HG03457 (cell line): ENCODE measurements at regions not wholly inside any gene's neighbourhood (a gene's known extent, or its start where the extent isn't known, plus 50 kb on each side); places are given as distances from the start of the nearest gene placed in this dataset.
"Not testable (repeated sequence)": the region's sequence is repeated elsewhere in the genome, so short reads cannot be mapped to it uniquely, and the experiment has no call there.

Experiments
- ATAC-seq: cut with Tn5 transposase; IDR thresholded peaks from one replicate; pipeline ENCODE4 v1.9.1; 2021; ENCODE audit warnings: moderate number of reproducible peaks; ENCODE audit not compliant: unreplicated experiment

DNA sequence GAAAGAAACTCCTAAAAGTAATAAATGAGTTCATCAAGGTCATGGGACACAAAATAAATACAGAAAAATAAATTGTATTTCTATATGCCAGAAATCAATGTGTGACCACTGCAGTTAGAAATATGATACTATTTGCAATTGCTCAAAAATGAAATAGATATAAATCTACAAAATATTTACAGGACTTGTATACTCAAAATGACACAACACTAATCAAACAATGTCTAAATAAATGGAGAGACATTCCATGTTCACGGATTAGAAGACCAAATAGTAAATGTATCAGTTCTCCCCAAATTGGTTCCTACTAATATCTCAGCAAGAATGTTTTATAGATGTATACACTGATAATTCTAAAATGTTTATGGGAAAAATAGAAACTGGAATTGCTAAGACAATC lies 345.3 kb downstream of the NR2F1-AS1 start:
- ATAC-seq, result no peak

DNA sequence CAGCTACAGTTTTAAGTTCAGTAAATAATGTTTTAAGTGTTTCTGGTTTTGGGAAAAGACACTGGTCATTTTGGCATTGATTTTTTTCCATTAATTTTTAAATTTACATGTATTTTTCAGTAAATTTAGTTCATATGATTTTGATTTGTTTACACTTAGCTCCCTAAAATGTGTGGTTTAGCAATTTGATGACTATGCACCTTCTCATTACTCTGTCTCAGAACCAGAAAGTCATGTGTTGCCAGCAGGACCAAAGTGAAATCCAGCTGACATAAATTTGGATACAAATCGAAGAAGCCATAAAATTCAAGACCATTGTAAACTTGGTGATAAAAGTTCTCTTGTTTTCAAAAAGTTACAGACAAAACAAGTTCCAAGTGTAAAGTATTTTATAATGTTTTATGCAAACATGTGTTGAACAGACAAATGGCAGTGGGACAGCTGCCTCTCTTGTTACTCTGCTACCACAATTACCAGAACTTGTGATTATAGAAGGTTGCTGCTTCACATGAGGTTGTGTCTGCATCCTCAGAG lies 354.8 kb downstream of the NR2F1-AS1 start:
- ATAC-seq, result no peak

DNA sequence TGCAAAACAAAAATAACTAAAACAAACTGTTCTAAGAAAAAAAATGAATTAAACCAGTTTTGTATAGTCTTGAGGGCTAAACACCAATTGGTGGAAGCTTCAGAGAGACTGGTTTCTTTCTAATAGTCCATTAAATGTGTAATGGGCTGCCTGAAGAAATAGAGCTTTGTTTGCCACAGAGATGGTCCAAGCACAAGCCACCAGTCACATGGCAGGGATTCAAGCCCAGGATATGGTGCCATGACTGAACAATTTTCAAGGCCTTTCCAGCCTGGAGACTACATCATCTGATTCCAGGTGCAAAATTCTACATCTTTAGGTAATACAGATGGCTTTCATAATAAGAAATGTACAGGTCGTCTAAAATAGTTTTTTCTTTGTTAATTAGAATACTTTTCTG lies 355.3 kb downstream of the NR2F1-AS1 start:
- ATAC-seq, result no peak

DNA sequence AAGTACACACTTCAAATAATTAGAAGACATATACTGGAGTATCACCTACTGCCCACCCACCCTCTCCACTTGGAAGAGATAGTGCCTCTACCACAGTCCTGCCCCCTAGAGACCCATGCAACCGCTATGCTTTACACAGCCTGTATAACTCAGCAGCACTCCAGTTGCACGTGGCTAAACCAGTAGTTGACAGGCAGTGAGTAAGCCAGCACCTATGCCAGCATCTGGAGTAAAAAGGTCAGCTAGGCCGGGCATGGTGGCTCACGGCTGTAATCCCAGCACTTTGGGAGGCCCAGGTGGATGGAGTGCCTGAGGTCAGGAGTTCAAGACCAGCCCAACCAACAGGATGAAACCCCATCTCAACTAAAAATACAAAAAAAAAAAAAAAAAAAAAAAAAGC lies 356.4 kb downstream of the NR2F1-AS1 start:
- no peak for ATAC-seq

GRCh38 chr5:93221773-93222172 lies 359.2 kb downstream of the NR2F1-AS1 start:
- no peak for ATAC-seq

- ATAC-seq, result no peak
These were observed 360.6 kb downstream of the NR2F1-AS1 start for GRCh38 chr5:93220431-93220830.

DNA sequence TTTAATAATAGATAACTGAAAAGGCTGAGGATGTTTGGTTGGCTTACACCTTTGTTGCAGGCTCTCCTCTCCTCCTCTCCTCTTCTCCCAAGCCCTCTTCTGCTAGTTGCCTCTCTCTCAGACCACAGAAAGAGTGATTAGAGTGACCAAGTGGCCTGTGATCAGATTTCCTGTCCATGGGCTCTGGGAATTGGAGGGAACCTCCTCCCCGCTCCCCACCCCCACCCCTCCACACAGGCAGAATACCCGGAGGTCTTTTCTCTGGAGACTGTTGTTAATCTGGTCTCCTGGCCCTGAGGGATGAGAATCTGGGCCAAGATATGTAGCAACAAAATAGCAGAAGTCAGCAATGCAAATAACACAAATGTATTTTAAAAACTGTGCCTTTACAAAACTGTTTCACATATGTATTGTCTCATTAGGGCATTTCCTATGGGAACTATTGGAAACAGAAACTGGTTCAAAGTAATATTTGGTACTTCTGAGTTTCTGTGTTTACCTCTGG lies 361.3 kb downstream of the NR2F1-AS1 start:
- no peak for ATAC-seq

- ATAC-seq, result not testable (repeated sequence)
These were observed 367.8 kb downstream of the NR2F1-AS1 start for GRCh38 chr5:93213111-93213794.

DNA sequence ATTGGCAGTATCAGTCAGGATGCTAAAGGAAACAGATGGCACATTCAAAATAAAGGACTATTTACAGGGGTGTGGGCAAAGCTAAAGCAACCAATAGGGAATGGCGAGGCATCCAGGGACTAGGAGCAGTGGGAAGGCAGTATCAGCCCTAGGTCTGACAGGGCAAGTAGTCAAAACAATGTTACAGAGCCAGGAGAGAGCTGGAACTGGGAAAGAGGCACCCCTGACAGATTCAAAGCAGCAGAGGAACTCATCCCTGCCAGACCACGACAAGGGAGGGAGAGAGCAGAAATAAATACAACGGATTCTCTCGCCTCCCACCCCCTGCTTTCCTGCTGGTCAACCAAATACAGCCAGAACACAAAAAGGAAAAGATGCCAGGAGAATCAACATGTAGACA lies 371.5 kb downstream of the NR2F1-AS1 start:
- ATAC-seq, result no peak

DNA sequence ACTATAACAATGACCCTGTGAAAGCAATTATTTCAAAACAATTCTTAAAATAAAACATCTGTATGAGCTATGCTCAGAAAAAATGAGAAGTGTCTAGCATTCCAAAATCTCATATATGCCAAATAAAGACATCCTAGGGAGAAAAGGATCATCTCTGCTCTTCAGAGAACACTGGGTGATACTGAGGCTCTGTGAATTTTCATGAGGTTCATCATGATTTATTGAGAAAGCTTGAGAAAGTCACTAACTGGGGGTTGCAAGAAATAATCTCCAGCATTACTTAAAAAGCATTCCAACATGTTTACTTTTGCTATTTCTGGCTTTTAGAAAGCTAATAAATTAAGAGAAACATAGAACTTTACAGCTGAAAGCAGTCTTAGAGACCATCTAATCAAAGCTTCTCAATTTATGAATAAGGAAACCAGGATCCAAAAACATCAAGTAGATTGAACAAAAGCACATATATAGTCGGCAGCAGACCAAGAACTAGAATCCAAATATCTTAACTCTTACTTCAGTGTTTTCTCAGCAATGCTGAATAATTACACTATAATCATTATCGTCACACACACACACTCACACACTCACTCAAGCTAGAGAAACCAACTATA lies 372.8 kb downstream of the NR2F1-AS1 start:
- no peak for ATAC-seq

DNA sequence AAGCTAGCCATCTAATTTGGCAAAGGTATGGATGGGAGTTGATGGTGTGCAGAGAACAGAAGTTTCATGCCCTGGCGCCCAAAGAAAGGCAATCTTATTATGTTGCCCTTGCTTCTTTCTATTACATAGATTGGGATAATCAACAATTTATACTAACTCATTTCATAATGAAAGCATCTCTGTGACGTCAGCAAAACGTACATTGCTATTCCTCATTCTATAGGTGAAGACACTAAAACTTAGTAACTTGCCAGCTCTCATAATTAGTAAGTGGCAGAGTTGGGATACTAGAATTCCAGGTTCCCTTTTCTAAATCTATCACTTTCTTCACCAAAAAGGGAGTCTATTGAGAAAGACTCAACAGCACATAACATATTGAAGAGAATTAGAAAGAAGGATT lies 374.8 kb downstream of the NR2F1-AS1 start:
- no peak for ATAC-seq

GRCh38 chr5:93201061-93201460 lies 380.0 kb downstream of the NR2F1-AS1 start:
- ATAC-seq, result no peak

- no peak for ATAC-seq
These were observed 384.0 kb downstream of the NR2F1-AS1 start for GRCh38 chr5:93196986-93197385.

GRCh38 chr5:93193431-93194347 lies 387.3 kb downstream of the NR2F1-AS1 start:
- ATAC-seq, result no peak

- no peak for ATAC-seq
These were observed 388.3 kb downstream of the NR2F1-AS1 start for GRCh38 chr5:93192683-93193082.

- no peak for ATAC-seq
These were observed 388.9 kb downstream of the NR2F1-AS1 start for GRCh38 chr5:93192087-93192486.

DNA sequence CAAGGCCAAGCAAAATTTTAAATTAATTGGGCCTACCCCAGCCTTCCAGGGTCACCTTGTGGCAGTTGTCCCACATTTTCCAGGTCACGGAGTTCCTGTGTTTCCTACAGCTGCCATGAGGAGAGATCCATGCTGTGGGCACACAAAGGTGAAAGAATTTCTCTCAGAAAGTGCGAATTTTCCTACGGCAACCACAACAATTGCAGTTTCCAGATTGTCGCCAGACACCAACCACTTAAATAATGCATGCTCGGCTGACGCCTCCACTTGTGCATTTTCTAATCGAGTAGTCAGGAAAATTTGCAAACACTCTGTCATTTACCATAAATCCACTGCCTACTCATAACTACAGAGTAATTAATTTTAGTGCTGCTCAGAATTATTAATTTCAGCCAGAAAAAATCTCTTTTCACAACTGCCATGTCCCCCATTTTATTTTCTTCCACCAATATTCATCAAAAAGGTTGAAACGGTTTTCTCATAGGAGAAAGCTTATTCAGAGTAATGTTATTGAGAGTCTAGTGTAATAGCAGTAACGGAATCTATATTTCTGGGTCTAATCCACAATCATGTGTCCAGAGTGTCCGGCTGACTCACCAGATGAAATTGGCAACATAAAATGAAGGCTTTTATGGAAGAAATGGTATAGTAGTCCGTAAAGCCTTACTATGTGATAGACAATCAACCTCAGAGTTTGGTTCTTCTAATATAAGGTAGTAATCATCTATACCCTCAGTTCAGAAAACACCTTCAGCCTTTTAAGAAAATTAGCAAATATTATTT lies 389.8 kb downstream of the NR2F1-AS1 start:
- ATAC-seq, result no peak

DNA sequence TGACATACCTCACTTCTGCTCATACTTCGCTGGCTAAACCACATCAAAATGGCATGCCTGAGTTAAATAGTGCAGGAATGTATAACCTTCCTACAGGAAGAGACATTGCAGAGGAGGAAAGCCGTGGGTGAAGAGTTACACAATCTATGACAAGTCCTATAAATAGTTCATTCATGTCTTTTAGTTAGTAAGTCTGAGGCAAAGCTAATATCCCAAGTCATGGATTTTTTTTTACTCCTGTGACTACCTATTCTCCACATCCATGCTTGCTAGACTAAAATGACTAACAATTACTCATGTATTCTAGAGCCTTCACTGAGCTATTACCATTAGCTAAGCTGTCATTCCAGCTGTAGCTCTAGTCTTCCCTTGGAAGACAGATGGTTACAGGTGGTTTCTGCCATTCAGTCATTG lies 391.3 kb downstream of the NR2F1-AS1 start:
- no peak for ATAC-seq

DNA sequence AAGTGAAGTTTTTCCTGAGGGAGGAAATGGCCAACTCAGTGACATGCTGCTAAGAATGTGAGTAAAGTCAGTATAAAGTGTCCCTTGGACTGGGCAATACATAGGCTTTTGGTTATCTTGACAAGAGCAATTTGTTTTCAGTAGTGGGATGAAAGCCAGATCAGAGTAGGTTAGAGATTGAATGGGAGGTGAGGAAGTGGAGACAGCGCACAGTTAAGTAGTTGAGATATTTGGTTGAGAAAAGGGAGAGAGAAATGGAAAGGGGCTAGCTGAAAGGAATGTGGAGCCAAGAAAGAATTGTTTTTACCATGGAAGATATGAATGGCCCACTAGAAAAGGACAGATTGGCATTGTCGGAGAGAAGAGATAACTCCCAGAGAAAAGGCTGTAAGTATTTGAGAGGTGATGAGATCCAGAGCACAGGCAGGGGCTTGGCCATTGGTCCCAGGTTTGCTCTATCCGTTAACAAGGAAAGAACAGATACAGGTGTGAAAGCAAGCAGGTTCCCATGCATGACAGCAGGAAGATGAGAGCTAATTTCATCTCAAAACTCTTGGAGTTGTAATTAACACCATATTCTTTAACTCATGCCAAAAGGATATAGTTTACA lies 392.0 kb downstream of the NR2F1-AS1 start:
- ATAC-seq, result no peak

DNA sequence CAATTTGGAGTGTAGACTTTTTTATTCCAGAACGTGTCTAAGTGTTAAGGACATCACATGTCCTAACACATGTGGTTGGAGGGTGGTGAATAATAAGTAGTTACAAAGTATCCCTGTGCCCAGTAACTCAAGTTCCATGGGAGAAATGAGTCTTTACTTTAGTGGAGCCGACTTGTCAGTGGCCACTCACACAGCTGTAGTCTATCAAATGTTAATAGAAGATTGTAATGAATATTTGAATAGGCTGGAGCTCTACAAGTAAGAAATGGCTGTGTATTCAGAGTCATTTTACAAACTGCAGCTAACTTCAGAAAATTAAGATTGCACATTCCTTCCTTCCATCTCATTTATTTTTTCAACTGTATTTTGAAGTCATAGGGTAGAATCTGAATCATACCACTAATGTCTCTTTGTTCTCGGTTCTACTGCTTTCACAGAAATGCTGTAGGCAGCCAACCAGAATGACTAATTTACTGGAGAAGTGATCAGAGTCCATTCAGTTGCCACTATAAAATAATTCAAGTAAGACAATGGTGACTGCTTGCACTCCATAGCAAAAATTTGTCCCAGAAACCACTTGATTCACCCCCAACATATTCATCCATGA lies 394.8 kb downstream of the NR2F1-AS1 start:
- ATAC-seq, result no peak
